ENCODE measurements at regions not wholly inside any gene's neighbourhood (a gene's known extent, or its start where the extent isn't known, plus 50 kb on each side); places are given as distances from the start of the nearest gene placed in this dataset.
"Not testable (repeated sequence)": the region's sequence is repeated elsewhere in the genome, so short reads cannot be mapped to it uniquely, and the experiment has no call there.

DNA sequence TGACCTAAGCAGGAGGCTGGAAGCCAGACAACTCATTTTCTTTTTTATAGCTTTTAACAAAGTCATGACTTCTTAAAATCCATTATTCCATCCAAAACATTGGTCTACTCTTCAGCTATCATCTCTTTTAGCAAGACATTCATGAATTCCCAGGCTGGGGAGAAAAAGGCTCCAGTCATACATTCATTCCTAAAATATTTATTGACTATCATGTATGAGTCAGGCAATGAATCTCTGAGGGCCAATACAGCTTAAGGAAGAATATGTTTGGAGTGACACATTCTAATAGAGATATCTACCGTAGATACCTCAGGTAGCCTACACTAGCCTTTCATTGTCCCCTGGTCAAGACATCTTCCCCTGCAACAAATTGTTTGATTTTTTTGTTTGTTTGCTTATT lies 196.4 kb upstream of the NANOGP8 start:
- Histone ChIP-seq H3K36me3 (no peaks in the 10 kb centered on the region), H3K27ac (no peak overlapping the region), H3K4me1 (replicated peaks) (no peaks in the 10 kb centered on the region), H3K9me3 (no peaks in the 10 kb centered on the region), H3K27me3 (replicated peaks; ENCODE audit: insufficient read depth) (no peaks in the 10 kb centered on the region), H3K4me3 (no peak overlapping the region)
- 84% methylated on average over 1 of the region's 1 CpG for WGBS
- DNase-seq (ENCODE audit: low spot score) = no peak
- TF ChIP-seq, protein P1, sequence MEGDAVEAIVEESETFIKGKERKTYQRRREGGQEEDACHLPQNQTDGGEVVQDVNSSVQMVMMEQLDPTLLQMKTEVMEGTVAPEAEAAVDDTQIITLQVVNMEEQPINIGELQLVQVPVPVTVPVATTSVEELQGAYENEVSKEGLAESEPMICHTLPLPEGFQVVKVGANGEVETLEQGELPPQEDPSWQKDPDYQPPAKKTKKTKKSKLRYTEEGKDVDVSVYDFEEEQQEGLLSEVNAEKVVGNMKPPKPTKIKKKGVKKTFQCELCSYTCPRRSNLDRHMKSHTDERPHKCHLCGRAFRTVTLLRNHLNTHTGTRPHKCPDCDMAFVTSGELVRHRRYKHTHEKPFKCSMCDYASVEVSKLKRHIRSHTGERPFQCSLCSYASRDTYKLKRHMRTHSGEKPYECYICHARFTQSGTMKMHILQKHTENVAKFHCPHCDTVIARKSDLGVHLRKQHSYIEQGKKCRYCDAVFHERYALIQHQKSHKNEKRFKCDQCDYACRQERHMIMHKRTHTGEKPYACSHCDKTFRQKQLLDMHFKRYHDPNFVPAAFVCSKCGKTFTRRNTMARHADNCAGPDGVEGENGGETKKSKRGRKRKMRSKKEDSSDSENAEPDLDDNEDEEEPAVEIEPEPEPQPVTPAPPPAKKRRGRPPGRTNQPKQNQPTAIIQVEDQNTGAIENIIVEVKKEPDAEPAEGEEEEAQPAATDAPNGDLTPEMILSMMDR (IDR thresholded peaks at IDR 0.05) = no peak
- no peak for TF ChIP-seq POLR2AphosphoS5 (IDR thresholded peaks at IDR 0.05)
- TF ChIP-seq POLR2A (IDR thresholded peaks at IDR 0.05) = no peak
- intact Hi-C loops (cut with DNase I) = loop anchor here (10.0 kb wide), 1 partner anchor 207 kb away; no protein-coding TSS in a partner anchor

DNA sequence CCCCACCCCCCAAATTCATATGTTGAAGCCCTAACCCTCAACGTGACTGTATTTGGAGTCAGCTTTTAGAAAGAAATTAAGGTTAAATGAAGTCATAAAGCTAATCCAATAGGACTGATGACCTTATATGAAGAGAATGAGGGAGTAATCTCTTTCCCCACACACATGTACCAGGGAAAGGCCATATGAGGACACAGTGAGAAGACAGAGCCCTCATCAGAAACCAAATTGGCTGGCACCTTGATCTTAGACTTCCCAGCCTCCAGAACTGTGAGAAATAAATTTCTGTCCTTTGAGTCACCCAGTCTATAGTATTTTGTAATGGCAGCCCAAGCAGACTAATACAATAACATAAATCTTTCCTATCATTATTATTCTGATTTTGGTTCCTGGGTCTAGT lies 194.7 kb upstream of the NANOGP8 start:
- DNase-seq (ENCODE audit: low spot score) = no peak
- no peaks in the 10 kb centered on the region for H3K9me3 ChIP-seq
- WGBS = 86% methylated on average over 1 of the region's 1 CpG
- intact Hi-C loops (cut with DNase I) = loop anchor here (10.0 kb wide), 1 partner anchor 205 kb away; no protein-coding TSS in a partner anchor
- no peak overlapping the region for H3K4me3 ChIP-seq
- H3K27ac ChIP-seq = no peak overlapping the region
- H3K36me3 ChIP-seq = no peaks in the 10 kb centered on the region
- H3K4me1 ChIP-seq (replicated peaks) = no peaks in the 10 kb centered on the region
- TF ChIP-seq POLR2A (IDR thresholded peaks at IDR 0.05) (no peak), POLR2AphosphoS5 (IDR thresholded peaks at IDR 0.05) (no peak)
- TF ChIP-seq, protein P1 (IDR thresholded peaks at IDR 0.05) = no peak
- no peaks in the 10 kb centered on the region for H3K27me3 ChIP-seq (replicated peaks; ENCODE audit: insufficient read depth)

DNA sequence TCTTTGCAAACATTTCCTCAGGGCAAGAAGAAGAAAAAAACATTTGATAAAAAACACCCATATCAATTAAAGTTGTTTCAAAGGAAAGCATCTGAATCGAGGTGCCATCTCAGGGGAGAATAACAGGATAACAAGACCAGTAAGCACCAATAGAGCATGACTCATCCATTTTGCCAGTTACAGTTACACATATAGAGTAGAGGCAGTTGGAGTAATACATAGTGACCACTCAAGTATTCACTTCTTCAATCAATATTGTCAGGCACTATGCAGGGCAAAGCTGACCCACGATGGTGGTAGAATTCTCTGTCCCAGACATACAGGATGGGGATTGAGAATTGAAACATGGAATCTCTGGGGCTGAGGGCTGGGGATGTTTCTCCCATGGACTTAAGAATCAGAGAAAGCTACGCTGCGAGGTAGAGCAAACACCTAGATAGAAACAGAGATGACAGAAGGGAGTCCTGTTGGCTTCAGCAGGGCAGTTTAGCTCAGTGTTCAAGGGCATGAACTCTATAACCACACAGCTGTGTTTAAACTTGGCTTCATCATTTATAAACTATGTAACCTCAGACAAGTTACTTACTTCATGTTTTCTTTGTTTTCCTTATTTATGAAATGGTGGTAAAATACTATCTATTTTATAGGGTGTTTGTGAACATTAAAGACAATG lies 186.4 kb upstream of the NANOGP8 start:
- WGBS = 59% methylated on average over 4 of the region's 4 CpGs
- TF ChIP-seq POLR2AphosphoS5 (IDR thresholded peaks at IDR 0.05) (no peak), POLR2A (IDR thresholded peaks at IDR 0.05) (no peak)
- TF ChIP-seq, protein P1 (IDR thresholded peaks at IDR 0.05) = no peak
- no peaks in the 10 kb centered on the region for H3K27me3 ChIP-seq (replicated peaks; ENCODE audit: insufficient read depth)
- no peak overlapping the region for H3K4me3 ChIP-seq
- no peaks in the 10 kb centered on the region for H3K4me1 ChIP-seq (replicated peaks)
- no peaks in the 10 kb centered on the region for H3K36me3 ChIP-seq
- H3K9me3 ChIP-seq = no peaks in the 10 kb centered on the region
- intact Hi-C loops (cut with DNase I) = no loop called here
- peak overlapping the region in 1 of 2 donors; percentile 29 for H3K27ac ChIP-seq
- no peak for DNase-seq (ENCODE audit: low spot score)

DNA sequence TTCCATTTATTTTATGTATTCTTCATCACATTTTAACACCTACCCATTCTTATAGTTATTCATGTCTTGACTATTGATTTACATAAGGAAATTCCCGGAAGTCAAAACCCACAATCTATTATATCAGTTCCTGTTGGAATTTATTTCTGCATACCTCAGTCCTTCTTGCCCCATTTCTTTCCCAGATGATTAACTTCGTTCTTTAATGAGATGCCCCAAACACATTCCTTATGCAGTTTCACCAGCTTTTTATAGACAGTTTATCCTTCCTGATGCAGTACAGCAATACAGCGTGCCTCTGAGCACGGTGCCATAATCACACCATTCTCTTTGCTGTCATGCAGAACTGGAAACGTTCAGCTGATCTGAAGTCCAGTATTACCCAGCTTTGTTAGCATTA lies 175.8 kb upstream of the NANOGP8 start:
- TF ChIP-seq POLR2AphosphoS5 (IDR thresholded peaks at IDR 0.05) = no peak
- no peak for TF ChIP-seq POLR2A (IDR thresholded peaks at IDR 0.05)
- TF ChIP-seq, protein P1 (IDR thresholded peaks at IDR 0.05) = no peak
- intact Hi-C loops (cut with DNase I) = no loop called here
- Histone ChIP-seq H3K4me3 (no peak overlapping the region), H3K27ac (no peak overlapping the region), H3K9me3 (no peaks in the 10 kb centered on the region), H3K4me1 (replicated peaks) (no peaks in the 10 kb centered on the region), H3K27me3 (replicated peaks; ENCODE audit: insufficient read depth) (no peaks in the 10 kb centered on the region), H3K36me3 (no peaks in the 10 kb centered on the region)
- no peak for DNase-seq (ENCODE audit: low spot score)
- 64% methylated on average over 5 of the region's 5 CpGs for WGBS

DNA sequence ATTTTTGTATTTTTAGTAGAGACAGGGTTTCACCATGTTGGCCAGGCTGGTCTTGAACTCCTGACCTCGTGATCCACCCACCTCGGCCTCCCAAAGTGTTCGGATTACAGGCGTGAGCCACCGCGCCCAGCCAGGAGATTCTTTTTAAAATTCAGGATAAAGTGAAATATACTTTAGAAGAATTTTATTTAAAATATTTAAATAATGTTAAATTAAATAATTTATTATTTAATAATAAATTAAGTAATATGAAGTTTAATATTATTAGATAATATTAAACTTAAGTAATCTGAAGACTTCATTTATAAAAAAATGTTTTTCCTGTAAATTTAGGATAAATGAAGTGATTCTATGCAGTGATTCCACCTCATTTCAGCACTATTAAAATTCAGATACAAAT lies 175.2 kb upstream of the NANOGP8 start:
- H3K4me1 ChIP-seq (replicated peaks); H3K4me3 ChIP-seq; intact Hi-C loops (cut with DNase I); H3K9me3 ChIP-seq; H3K36me3 ChIP-seq; DNase-seq (ENCODE audit: low spot score); H3K27ac ChIP-seq; H3K27me3 ChIP-seq (replicated peaks; ENCODE audit: insufficient read depth): not testable (repeated sequence)
- 97% methylated on average over 6 of the region's 6 CpGs for WGBS

All from prostate gland (tissue), 2 donors.